ENCODE measurements at regions not wholly inside any gene's neighbourhood (a gene's known extent, or its start where the extent isn't known, plus 50 kb on each side); places are given as distances from the start of the nearest gene placed in this dataset.
A peak's percentile ranks its signal among the peaks of the same experiment; 100 is the strongest.

GRCh38 chr14:38116895-38117294 is 90.8 kb upstream of the SSTR1 start:
- H3K9ac ChIP-seq (ENCODE audit: low read length), result no peak overlapping the region
- no peak overlapping the region for H2BK15ac ChIP-seq (ENCODE audit: low read depth, poor library complexity, severe bottlenecking)
- H3K27ac ChIP-seq (ENCODE audit: low read length, poor library complexity, severe bottlenecking), result no peak overlapping the region
- H2BK12ac ChIP-seq (ENCODE audit: low read length in 2 of 2), result no peak overlapping the region
- H2BK120ac ChIP-seq (ENCODE audit: low read depth, low read length), result no peak overlapping the region
- H3K4me3 ChIP-seq (ENCODE audit: insufficient read depth in 1 of 2, low read depth in 1 of 2, low read length in 2 of 2), result no peak overlapping the region
- no peak overlapping the region for H2AK5ac ChIP-seq (ENCODE audit: low read length, severe bottlenecking)
- H3K27me3 ChIP-seq (ENCODE audit: control insufficient read depth in 1 of 2, insufficient read depth in 1 of 2, low read length in 2 of 2), result no peaks in the 10 kb centered on the region
- no peaks in the 10 kb centered on the region for H3K4me1 ChIP-seq (ENCODE audit: control insufficient read depth, insufficient read depth, low read depth, low read length)
- H3K18ac ChIP-seq (ENCODE audit: low read depth in 1 of 2, low read length in 2 of 2), result no peak overlapping the region
- H2BK5ac ChIP-seq (ENCODE audit: low read depth, low read length, poor library complexity, severe bottlenecking), result no peak overlapping the region
- H3K4me2 ChIP-seq (ENCODE audit: low read length, poor library complexity, severe bottlenecking), result no peak overlapping the region
- no peak overlapping the region for H2AFZ ChIP-seq (ENCODE audit: low read depth, low read length)
- no peak overlapping the region for H4K91ac ChIP-seq (ENCODE audit: low read length)
- H3K14ac ChIP-seq (ENCODE audit: low read length in 2 of 2), result no peak overlapping the region
- H3K4ac ChIP-seq (ENCODE audit: low read depth in 1 of 2, low read length in 2 of 2), result no peak overlapping the region
- H3K9me3 ChIP-seq (ENCODE audit: control insufficient read depth, low read length), result no peaks in the 10 kb centered on the region
- H3K79me1 ChIP-seq (replicated peaks; ENCODE audit: low read length, poor library complexity, severe bottlenecking), result no peaks in the 10 kb centered on the region
- no peaks in the 10 kb centered on the region for H3K36me3 ChIP-seq (ENCODE audit: control insufficient read depth in 1 of 2, insufficient read depth in 2 of 2, low read depth in 1 of 2, low read length in 2 of 2)
- DNase-seq, result no peak
- no peak overlapping the region for H3K23ac ChIP-seq (ENCODE audit: low read length in 2 of 2)
- H4K8ac ChIP-seq (ENCODE audit: low read length), result no peak overlapping the region

GRCh38 chr14:38120109-38120508 is 87.6 kb upstream of the SSTR1 start:
- Histone ChIP-seq H3K14ac (ENCODE audit: low read length in 2 of 2) (no peak overlapping the region), H3K23ac (ENCODE audit: low read length in 2 of 2) (no peak overlapping the region)

GRCh38 chr14:38121320-38122020 is 86.2 kb upstream of the SSTR1 start:
- DNase-seq, result peak; percentile 33
- H3K9me3 ChIP-seq (ENCODE audit: control insufficient read depth, low read length), result no peaks in the 10 kb centered on the region
- no peak overlapping the region for H3K4me3 ChIP-seq (ENCODE audit: insufficient read depth in 1 of 2, low read depth in 1 of 2, low read length in 2 of 2)
- H3K9ac ChIP-seq (ENCODE audit: low read length), result no peak overlapping the region
- H2BK5ac ChIP-seq (ENCODE audit: low read depth, low read length, poor library complexity, severe bottlenecking), result no peak overlapping the region
- no peak overlapping the region for H3K4me2 ChIP-seq (ENCODE audit: low read length, poor library complexity, severe bottlenecking)
- H2AK5ac ChIP-seq (ENCODE audit: low read length, severe bottlenecking), result no peak overlapping the region
- no peak overlapping the region for H3K27ac ChIP-seq (ENCODE audit: low read length, poor library complexity, severe bottlenecking)
- no peaks in the 10 kb centered on the region for H3K79me1 ChIP-seq (replicated peaks; ENCODE audit: low read length, poor library complexity, severe bottlenecking)
- H3K4me1 ChIP-seq (ENCODE audit: control insufficient read depth, insufficient read depth, low read depth, low read length), result peaks cover 6% of the 10 kb centered on the region
- no peaks in the 10 kb centered on the region for H3K27me3 ChIP-seq (ENCODE audit: control insufficient read depth in 1 of 2, insufficient read depth in 1 of 2, low read length in 2 of 2)
- no peak overlapping the region for H3K4ac ChIP-seq (ENCODE audit: low read depth in 1 of 2, low read length in 2 of 2)
- no peak overlapping the region for H3K18ac ChIP-seq (ENCODE audit: low read depth in 1 of 2, low read length in 2 of 2)
- no CpG with 5 or more reads among the region's 4 CpGs for WGBS
- H3K14ac ChIP-seq (ENCODE audit: low read length in 2 of 2), result no peak overlapping the region
- H3K36me3 ChIP-seq (ENCODE audit: control insufficient read depth in 1 of 2, insufficient read depth in 2 of 2, low read depth in 1 of 2, low read length in 2 of 2), result no peaks in the 10 kb centered on the region
- no peak overlapping the region for H2BK12ac ChIP-seq (ENCODE audit: low read length in 2 of 2)
- no peak overlapping the region for H2AFZ ChIP-seq (ENCODE audit: low read depth, low read length)
- H2BK15ac ChIP-seq (ENCODE audit: low read depth, poor library complexity, severe bottlenecking), result no peak overlapping the region
- no peak overlapping the region for H2BK120ac ChIP-seq (ENCODE audit: low read depth, low read length)
- no peak overlapping the region for H4K8ac ChIP-seq (ENCODE audit: low read length)
- no peak overlapping the region for H3K23ac ChIP-seq (ENCODE audit: low read length in 2 of 2)
- H4K91ac ChIP-seq (ENCODE audit: low read length), result no peak overlapping the region

More at GRCh38 chr14:38120109-38120508, 87.6 kb upstream of the SSTR1 start:
- no peak overlapping the region for H2BK12ac ChIP-seq (ENCODE audit: low read length in 2 of 2)
- no peak overlapping the region for H4K8ac ChIP-seq (ENCODE audit: low read length)
- peaks cover 3% of the 10 kb centered on the region for H3K4me1 ChIP-seq (ENCODE audit: control insufficient read depth, insufficient read depth, low read depth, low read length)
- no peak overlapping the region for H2BK5ac ChIP-seq (ENCODE audit: low read depth, low read length, poor library complexity, severe bottlenecking)
- no peak overlapping the region for H3K4ac ChIP-seq (ENCODE audit: low read depth in 1 of 2, low read length in 2 of 2)
- H3K36me3 ChIP-seq (ENCODE audit: control insufficient read depth in 1 of 2, insufficient read depth in 2 of 2, low read depth in 1 of 2, low read length in 2 of 2), result no peaks in the 10 kb centered on the region
- no peaks in the 10 kb centered on the region for H3K27me3 ChIP-seq (ENCODE audit: control insufficient read depth in 1 of 2, insufficient read depth in 1 of 2, low read length in 2 of 2)
- no peak for DNase-seq
- no peak overlapping the region for H4K91ac ChIP-seq (ENCODE audit: low read length)
- H2BK15ac ChIP-seq (ENCODE audit: low read depth, poor library complexity, severe bottlenecking), result no peak overlapping the region
- WGBS, result 95% methylated on average over 2 of the region's 2 CpGs
- no peak overlapping the region for H3K18ac ChIP-seq (ENCODE audit: low read depth in 1 of 2, low read length in 2 of 2)
- no peak overlapping the region for H2AK5ac ChIP-seq (ENCODE audit: low read length, severe bottlenecking)
- no peak overlapping the region for H3K4me2 ChIP-seq (ENCODE audit: low read length, poor library complexity, severe bottlenecking)
- no peak overlapping the region for H3K27ac ChIP-seq (ENCODE audit: low read length, poor library complexity, severe bottlenecking)
- H3K79me1 ChIP-seq (replicated peaks; ENCODE audit: low read length, poor library complexity, severe bottlenecking), result no peaks in the 10 kb centered on the region
- H3K9me3 ChIP-seq (ENCODE audit: control insufficient read depth, low read length), result no peaks in the 10 kb centered on the region
- H2BK120ac ChIP-seq (ENCODE audit: low read depth, low read length), result no peak overlapping the region
- no peak overlapping the region for H2AFZ ChIP-seq (ENCODE audit: low read depth, low read length)
- H3K9ac ChIP-seq (ENCODE audit: low read length), result no peak overlapping the region
- H3K4me3 ChIP-seq (ENCODE audit: insufficient read depth in 1 of 2, low read depth in 1 of 2, low read length in 2 of 2), result no peak overlapping the region

DNA sequence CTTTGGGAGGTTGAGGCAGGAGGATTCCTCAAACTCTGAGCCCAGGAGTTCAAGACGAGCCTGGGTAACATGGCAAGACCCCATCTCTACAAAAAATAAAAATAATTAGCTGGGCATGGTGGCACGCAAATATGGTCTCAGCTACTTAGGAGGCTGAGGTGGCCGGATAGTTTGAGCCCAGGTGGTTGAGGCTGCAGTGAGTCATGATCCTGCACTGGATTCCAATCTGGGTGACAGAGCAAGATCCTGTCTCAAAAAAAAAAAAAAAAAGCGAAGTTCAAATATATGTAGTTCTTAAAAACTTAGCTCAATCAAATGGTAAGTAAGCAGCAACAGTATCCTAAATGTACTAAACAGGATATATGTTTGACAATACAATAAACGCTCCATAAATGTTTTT is 85.5 kb upstream of the SSTR1 start:
- H3K9me3 ChIP-seq (ENCODE audit: control insufficient read depth, low read length), result no peaks in the 10 kb centered on the region
- H2BK15ac ChIP-seq (ENCODE audit: low read depth, poor library complexity, severe bottlenecking), result no peak overlapping the region
- WGBS, result 49% methylated on average over 2 of the region's 5 CpGs
- no peak overlapping the region for H3K4me3 ChIP-seq (ENCODE audit: insufficient read depth in 1 of 2, low read depth in 1 of 2, low read length in 2 of 2)
- no peak overlapping the region for H3K4me2 ChIP-seq (ENCODE audit: low read length, poor library complexity, severe bottlenecking)
- H2AK5ac ChIP-seq (ENCODE audit: low read length, severe bottlenecking), result no peak overlapping the region
- H2BK120ac ChIP-seq (ENCODE audit: low read depth, low read length), result no peak overlapping the region
- no peak overlapping the region for H4K91ac ChIP-seq (ENCODE audit: low read length)
- H2AFZ ChIP-seq (ENCODE audit: low read depth, low read length), result no peak overlapping the region
- no peak for DNase-seq
- peaks cover 6% of the 10 kb centered on the region for H3K4me1 ChIP-seq (ENCODE audit: control insufficient read depth, insufficient read depth, low read depth, low read length)
- H2BK12ac ChIP-seq (ENCODE audit: low read length in 2 of 2), result no peak overlapping the region
- H3K4ac ChIP-seq (ENCODE audit: low read depth in 1 of 2, low read length in 2 of 2), result no peak overlapping the region
- H3K79me1 ChIP-seq (replicated peaks; ENCODE audit: low read length, poor library complexity, severe bottlenecking), result no peaks in the 10 kb centered on the region
- H3K18ac ChIP-seq (ENCODE audit: low read depth in 1 of 2, low read length in 2 of 2), result no peak overlapping the region
- no peaks in the 10 kb centered on the region for H3K27me3 ChIP-seq (ENCODE audit: control insufficient read depth in 1 of 2, insufficient read depth in 1 of 2, low read length in 2 of 2)
- no peak overlapping the region for H3K23ac ChIP-seq (ENCODE audit: low read length in 2 of 2)
- H3K9ac ChIP-seq (ENCODE audit: low read length), result no peak overlapping the region
- no peak overlapping the region for H4K8ac ChIP-seq (ENCODE audit: low read length)
- H2BK5ac ChIP-seq (ENCODE audit: low read depth, low read length, poor library complexity, severe bottlenecking), result no peak overlapping the region
- H3K27ac ChIP-seq (ENCODE audit: low read length, poor library complexity, severe bottlenecking), result no peak overlapping the region
- H3K36me3 ChIP-seq (ENCODE audit: control insufficient read depth in 1 of 2, insufficient read depth in 2 of 2, low read depth in 1 of 2, low read length in 2 of 2), result no peaks in the 10 kb centered on the region
- H3K14ac ChIP-seq (ENCODE audit: low read length in 2 of 2), result no peak overlapping the region

Data from mesenchymal stem cell (in vitro differentiated cells and primary cell).